ENCODE measurements at regions not wholly inside any gene's neighbourhood (a gene's known extent, or its start where the extent isn't known, plus 50 kb on each side); places are given as distances from the start of the nearest gene placed in this dataset.

- TF ChIP-seq ZNF174 (tag by site-specific recombination; IDR thresholded peaks at IDR 0.05) (no peak), ZNF354C (tag by site-specific recombination; IDR thresholded peaks at IDR 0.05; ENCODE audit: borderline replicate concordance, low read depth) (no peak), ZNF513 (tag by site-specific recombination; IDR thresholded peaks at IDR 0.05) (no peak), ZNF600 (tag by site-specific recombination; IDR thresholded peaks at IDR 0.05) (no peak), ZNF292 (tag by site-specific recombination; IDR thresholded peaks at IDR 0.05; ENCODE audit: borderline replicate concordance, low read depth) (no peak)
- TF ChIP-seq, protein P1, sequence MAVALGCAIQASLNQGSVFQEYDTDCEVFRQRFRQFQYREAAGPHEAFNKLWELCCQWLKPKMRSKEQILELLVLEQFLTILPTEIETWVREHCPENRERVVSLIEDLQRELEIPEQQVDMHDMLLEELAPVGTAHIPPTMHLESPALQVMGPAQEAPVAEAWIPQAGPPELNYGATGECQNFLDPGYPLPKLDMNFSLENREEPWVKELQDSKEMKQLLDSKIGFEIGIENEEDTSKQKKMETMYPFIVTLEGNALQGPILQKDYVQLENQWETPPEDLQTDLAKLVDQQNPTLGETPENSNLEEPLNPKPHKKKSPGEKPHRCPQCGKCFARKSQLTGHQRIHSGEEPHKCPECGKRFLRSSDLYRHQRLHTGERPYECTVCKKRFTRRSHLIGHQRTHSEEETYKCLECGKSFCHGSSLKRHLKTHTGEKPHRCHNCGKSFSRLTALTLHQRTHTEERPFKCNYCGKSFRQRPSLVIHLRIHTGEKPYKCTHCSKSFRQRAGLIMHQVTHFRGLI (tag by site-specific recombination; IDR thresholded peaks at IDR 0.05) = no peak
Measured at GRCh38 chr1:175874081-175874480, 130.7 kb upstream of the TNR start (continued).

GRCh38 chr1:175873290-175873935 is 130.0 kb upstream of the TNR start:
- Histone ChIP-seq H3K9me3 (ENCODE audit: control insufficient read depth, insufficient read depth, low read depth, low read length) (no peaks in the 10 kb centered on the region), H3K4me3 (ENCODE audit: low read depth, low read length) (no peak overlapping the region), H3K4me1 (ENCODE audit: control insufficient read depth, insufficient read depth, low read length) (no peaks in the 10 kb centered on the region), H3K27ac (ENCODE audit: extremely low read depth, low read depth, low read length) (no peak overlapping the region), H3K36me3 (ENCODE audit: control insufficient read depth in 2 of 2, insufficient read depth in 1 of 2, low read length in 2 of 2) (no peaks in the 10 kb centered on the region)
- ChIA-PET CTCF (no interaction called here), POLR2A (no interaction called here)
- no peak for TF ChIP-seq KLF10 (tag by site-specific recombination; IDR thresholded peaks at IDR 0.05)
- no peak for TF ChIP-seq ZNF530 (tag by site-specific recombination; IDR thresholded peaks at IDR 0.05; ENCODE audit: low read depth)
- TF ChIP-seq, protein P2, sequence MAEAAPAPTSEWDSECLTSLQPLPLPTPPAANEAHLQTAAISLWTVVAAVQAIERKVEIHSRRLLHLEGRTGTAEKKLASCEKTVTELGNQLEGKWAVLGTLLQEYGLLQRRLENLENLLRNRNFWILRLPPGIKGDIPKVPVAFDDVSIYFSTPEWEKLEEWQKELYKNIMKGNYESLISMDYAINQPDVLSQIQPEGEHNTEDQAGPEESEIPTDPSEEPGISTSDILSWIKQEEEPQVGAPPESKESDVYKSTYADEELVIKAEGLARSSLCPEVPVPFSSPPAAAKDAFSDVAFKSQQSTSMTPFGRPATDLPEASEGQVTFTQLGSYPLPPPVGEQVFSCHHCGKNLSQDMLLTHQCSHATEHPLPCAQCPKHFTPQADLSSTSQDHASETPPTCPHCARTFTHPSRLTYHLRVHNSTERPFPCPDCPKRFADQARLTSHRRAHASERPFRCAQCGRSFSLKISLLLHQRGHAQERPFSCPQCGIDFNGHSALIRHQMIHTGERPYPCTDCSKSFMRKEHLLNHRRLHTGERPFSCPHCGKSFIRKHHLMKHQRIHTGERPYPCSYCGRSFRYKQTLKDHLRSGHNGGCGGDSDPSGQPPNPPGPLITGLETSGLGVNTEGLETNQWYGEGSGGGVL (tag by site-specific recombination; IDR thresholded peaks at IDR 0.05) = no peak
- TF ChIP-seq ZNF830 (tag by site-specific recombination; IDR thresholded peaks at IDR 0.05; ENCODE audit: low read depth) = no peak
- no peak for TF ChIP-seq ZNF169 (tag by site-specific recombination; IDR thresholded peaks at IDR 0.05)
- no peak for TF ChIP-seq SP7 (tag by site-specific recombination; IDR thresholded peaks at IDR 0.05)
- TF ChIP-seq TCF7L2 (IDR thresholded peaks at IDR 0.05; ENCODE audit: borderline replicate concordance, low read depth, low read length) = no peak
- TF ChIP-seq ZBTB44 (tag by site-specific recombination; IDR thresholded peaks at IDR 0.05) = no peak
- no peak for TF ChIP-seq OSR2 (tag by site-specific recombination; IDR thresholded peaks at IDR 0.05)
- TF ChIP-seq GFI1B (tag by site-specific recombination; IDR thresholded peaks at IDR 0.05) = no peak
- no peak for TF ChIP-seq ZNF473 (tag by site-specific recombination; IDR thresholded peaks at IDR 0.05)
- no peak for TF ChIP-seq AEBP2 (tag by site-specific recombination; IDR thresholded peaks at IDR 0.05; ENCODE audit: borderline replicate concordance)
- TF ChIP-seq BCL6B (tag by site-specific recombination; IDR thresholded peaks at IDR 0.05) = no peak
- TF ChIP-seq ZNF202 (tag by site-specific recombination; IDR thresholded peaks at IDR 0.05; ENCODE audit: borderline replicate concordance) = no peak
